ENCODE measurements at regions not wholly inside any gene's neighbourhood (a gene's known extent, or its start where the extent isn't known, plus 50 kb on each side); places are given as distances from the start of the nearest gene placed in this dataset.

- Histone ChIP-seq H3K36me3 (replicated peaks in 1 of 2; ENCODE audit: control extremely low read depth in 1 of 2, control insufficient read depth in 1 of 2, extremely low read depth in 1 of 2, insufficient read depth in 2 of 2, low read length in 1 of 2) (no peaks in the 10 kb centered on the region), H3K27me3 (replicated peaks in 1 of 4; ENCODE audit: control extremely low read depth in 1 of 4, control insufficient read depth in 3 of 4, insufficient read depth in 4 of 4, low read length in 3 of 4) (no peaks in the 10 kb centered on the region), H3K27ac (ENCODE audit: low read length in 2 of 2) (no peak overlapping the region), H3K4me1 (ENCODE audit: control insufficient read depth in 2 of 2, insufficient read depth in 2 of 2, low read length in 2 of 2) (no peaks in the 10 kb centered on the region), H3K79me2 (ENCODE audit: control insufficient read depth, insufficient read depth, low read length) (no peaks in the 10 kb centered on the region), H3K4me2 (replicated peaks; ENCODE audit: low read depth, low read length, poor library complexity, severe bottlenecking) (no peak overlapping the region), H3K9me3 (ENCODE audit: control extremely low read depth in 1 of 3, control insufficient read depth in 2 of 3, insufficient read depth in 1 of 3, low read length in 2 of 3) (no peaks in the 10 kb centered on the region), H2AFZ (ENCODE audit: insufficient read depth, low read depth, low read length, poor library complexity, severe bottlenecking) (no peak overlapping the region), H3K4me3 (ENCODE audit: control extremely low read depth in 1 of 5, extremely low read depth in 1 of 5, insufficient read depth in 1 of 5, low read depth in 2 of 5, low read length in 4 of 5) (no peak overlapping the region), H4K20me1 (ENCODE audit: control insufficient read depth, insufficient read depth, low read length, poor library complexity, severe bottlenecking) (no peaks in the 10 kb centered on the region), H3K9ac (ENCODE audit: low read length) (no peak overlapping the region)
- H3K4me3 Mint-ChIP-seq = no peak overlapping the region
- intact Hi-C loops (cut with micrococcal nuclease) = no loop called here
- no peaks in the 10 kb centered on the region for H3K9me3 Mint-ChIP-seq (ENCODE audit: insufficient read depth)
- no peaks in the 10 kb centered on the region for H3K4me1 Mint-ChIP-seq
- ChIA-PET POLR2A (no interaction called here), CTCF (no interaction called here)
- H3K27ac Mint-ChIP-seq = no peak overlapping the region
- no peak for ATAC-seq (ENCODE audit: low read depth)
- no peak for DNase-seq
- WGBS (ENCODE audit: insufficient coverage) = 84% methylated on average over 3 of the region's 3 CpGs
- no peak for TF ChIP-seq EZH2 (IDR thresholded peaks at IDR 0.05; ENCODE audit: borderline replicate concordance, insufficient read depth, low read depth, low read length, poor library complexity, severe bottlenecking)
- TF ChIP-seq CTCF (IDR thresholded peaks at IDR 0.05) = no peak
- no peaks in the 10 kb centered on the region for H3K27me3 Mint-ChIP-seq
Observed at GRCh38 chr11:127598476-127598875, 597.9 kb upstream of the KIRREL3 start.

- H3K4me1 Mint-ChIP-seq = no peaks in the 10 kb centered on the region
Observed at GRCh38 chr11:127596433-127596832, 595.9 kb upstream of the KIRREL3 start.

More at GRCh38 chr11:127596433-127596832, 595.9 kb upstream of the KIRREL3 start:
- TF ChIP-seq CTCF (IDR thresholded peaks at IDR 0.05) = no peak
- TF ChIP-seq EZH2 (IDR thresholded peaks at IDR 0.05; ENCODE audit: borderline replicate concordance, insufficient read depth, low read depth, low read length, poor library complexity, severe bottlenecking) = no peak
- Histone ChIP-seq H3K27ac (ENCODE audit: low read length in 2 of 2) (no peak overlapping the region), H3K36me3 (replicated peaks in 1 of 2; ENCODE audit: control extremely low read depth in 1 of 2, control insufficient read depth in 1 of 2, extremely low read depth in 1 of 2, insufficient read depth in 2 of 2, low read length in 1 of 2) (no peaks in the 10 kb centered on the region), H3K4me2 (replicated peaks; ENCODE audit: low read depth, low read length, poor library complexity, severe bottlenecking) (no peak overlapping the region), H3K79me2 (ENCODE audit: control insufficient read depth, insufficient read depth, low read length) (no peaks in the 10 kb centered on the region), H3K9me3 (ENCODE audit: control extremely low read depth in 1 of 3, control insufficient read depth in 2 of 3, insufficient read depth in 1 of 3, low read length in 2 of 3) (no peaks in the 10 kb centered on the region), H3K27me3 (replicated peaks in 1 of 4; ENCODE audit: control extremely low read depth in 1 of 4, control insufficient read depth in 3 of 4, insufficient read depth in 4 of 4, low read length in 3 of 4) (no peaks in the 10 kb centered on the region), H3K4me1 (ENCODE audit: control insufficient read depth in 2 of 2, insufficient read depth in 2 of 2, low read length in 2 of 2) (no peaks in the 10 kb centered on the region), H4K20me1 (ENCODE audit: control insufficient read depth, insufficient read depth, low read length, poor library complexity, severe bottlenecking) (no peaks in the 10 kb centered on the region), H3K4me3 (ENCODE audit: control extremely low read depth in 1 of 5, extremely low read depth in 1 of 5, insufficient read depth in 1 of 5, low read depth in 2 of 5, low read length in 4 of 5) (no peak overlapping the region), H2AFZ (ENCODE audit: insufficient read depth, low read depth, low read length, poor library complexity, severe bottlenecking) (no peak overlapping the region), H3K9ac (ENCODE audit: low read length) (no peak overlapping the region)
- DNase-seq = no peak
- no peaks in the 10 kb centered on the region for H3K27me3 Mint-ChIP-seq
- intact Hi-C loops (cut with micrococcal nuclease) = no loop called here
- no peak overlapping the region for H3K27ac Mint-ChIP-seq
- POLR2A ChIA-PET = no interaction called here
- CTCF ChIA-PET = no interaction called here
- H3K9me3 Mint-ChIP-seq (ENCODE audit: insufficient read depth) = no peaks in the 10 kb centered on the region
- no peak overlapping the region for H3K4me3 Mint-ChIP-seq
- ATAC-seq (ENCODE audit: low read depth) = no peak
- WGBS (ENCODE audit: insufficient coverage) = 100% methylated on average over 2 of the region's 3 CpGs

Data from B cell (primary cell).